OCI-LY3 (cell line): ENCODE measurements at regions not wholly inside any gene's neighbourhood (a gene's known extent, or its start where the extent isn't known, plus 50 kb on each side); places are given as distances from the start of the nearest gene placed in this dataset.
"Not testable (repeated sequence)": the region's sequence is repeated elsewhere in the genome, so short reads cannot be mapped to it uniquely, and the experiment has no call there.

Experiments
- H2AFZ ChIP-seq: fragments of 200-600, 300-600 bp; shearing (Covaris generic); 2 replicates; pipeline ENCODE4 v1.6.0; 2014; ENCODE audit warnings: antibody characterized with exemption, low read depth, low read length
- H3K27ac ChIP-seq: fragments of 200-600, 300-600 bp; sonication (generic); 2 replicates; pipeline ENCODE4 v1.5.1; 2014; ENCODE audit warnings: mild to moderate bottlenecking, low read length, moderate library complexity, mixed read lengths
- H3K27me3 ChIP-seq: fragments of 200-600, 300-600 bp; sonication (generic); 2 replicates; pipeline ENCODE4 v1.6.1; 2014; ENCODE audit warnings: low read depth, low read length, mixed read lengths
- H3K36me3 ChIP-seq: fragments of 200-600, 300-600 bp; sonication (generic); replicated peaks from 2 replicates; pipeline ENCODE3; 2014; ENCODE audit warnings: low read depth, low read length, mixed read lengths
- H3K4me1 ChIP-seq: fragments of 300-600, 200-600 bp; sonication (generic); 2 replicates; pipeline ENCODE4 v1.6.1; 2014; ENCODE audit warnings: low read length, mixed read lengths
- H3K4me2 ChIP-seq: fragments of 200-600, 300-600 bp; sonication (generic); 2 replicates; pipeline ENCODE4 v1.6.1; 2014; ENCODE audit warnings: low read length, mixed read lengths
- H3K4me3 ChIP-seq: fragments of 300-600, 200-600 bp; sonication (generic); 2 replicates; pipeline ENCODE4 v1.5.1; 2014; ENCODE audit warnings: antibody characterized with exemption, mild to moderate bottlenecking, low read length, moderate library complexity
- H3K79me2 ChIP-seq: fragments of 300-600, 200-600 bp; shearing (Covaris generic); 2 replicates; pipeline ENCODE4 v1.6.1; 2014; ENCODE audit warnings: mild to moderate bottlenecking, low read length, mixed read lengths
- H3K9ac ChIP-seq: fragments of 300-600, 200-600 bp; shearing (Covaris generic); 2 replicates; pipeline ENCODE4 v1.6.0; 2014; ENCODE audit warnings: mild to moderate bottlenecking, low read length, moderate library complexity
- H3K9me3 ChIP-seq: fragments of 200-600, 300-600 bp; shearing (Covaris generic); 2 replicates; pipeline ENCODE4 v1.6.1; 2014; ENCODE audit warnings: low read length, mixed read lengths; ENCODE audit not compliant: insufficient read depth
- H4K20me1 ChIP-seq: fragments of 200-600, 300-600 bp; sonication (generic); 2 replicates; pipeline ENCODE4 v1.6.1; 2016; ENCODE audit warnings: low read length, mixed read lengths; ENCODE audit not compliant: insufficient read depth
- EZH2phosphoT487 ChIP-seq: fragments of 200-600 bp; shearing (Covaris generic); IDR thresholded peaks from 2 replicates; pipeline ENCODE4 v1.6.1; 2018; ENCODE audit warnings: antibody characterized with exemption, mixed run types, low read depth
- TF ChIP-seq, protein P1 (sequence below): fragments of 200-600, 300-600 bp; sonication (generic); IDR thresholded peaks from 2 replicates; pipeline ENCODE4 v1.5.1; 2014; ENCODE audit warnings: antibody characterized with exemption, low read length, low read depth

DNA sequence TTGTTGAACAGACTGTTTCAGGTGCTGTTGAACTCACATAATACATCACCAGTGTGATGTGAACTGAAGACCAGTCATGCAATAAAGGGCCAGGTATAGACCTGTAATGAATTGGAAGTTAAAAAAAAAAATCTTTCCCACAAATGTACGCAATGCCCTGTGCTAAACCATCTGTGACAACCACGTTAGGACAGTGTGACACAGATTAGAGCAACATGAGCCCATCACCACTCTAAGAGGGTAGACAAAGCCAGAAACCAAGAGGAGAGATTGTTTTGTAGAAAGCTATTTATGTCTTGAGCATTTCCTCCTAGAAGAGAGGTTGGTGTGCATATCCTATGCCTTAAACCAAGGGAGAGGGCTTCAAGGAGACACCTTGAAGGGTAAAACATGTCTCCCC, 77.0 kb upstream of the BEND6 start:
- Histone ChIP-seq H4K20me1 (no peaks in the 10 kb centered on the region), H3K4me3 (no peak overlapping the region), H2AFZ (no peak overlapping the region), H3K4me2 (no peak overlapping the region), H3K79me2 (no peaks in the 10 kb centered on the region), H3K9ac (no peak overlapping the region), H3K9me3 (no peaks in the 10 kb centered on the region), H3K27ac (no peak overlapping the region), H3K27me3 (no peaks in the 10 kb centered on the region), H3K4me1 (no peaks in the 10 kb centered on the region), H3K36me3 (no peaks in the 10 kb centered on the region)
- TF ChIP-seq, protein P1, sequence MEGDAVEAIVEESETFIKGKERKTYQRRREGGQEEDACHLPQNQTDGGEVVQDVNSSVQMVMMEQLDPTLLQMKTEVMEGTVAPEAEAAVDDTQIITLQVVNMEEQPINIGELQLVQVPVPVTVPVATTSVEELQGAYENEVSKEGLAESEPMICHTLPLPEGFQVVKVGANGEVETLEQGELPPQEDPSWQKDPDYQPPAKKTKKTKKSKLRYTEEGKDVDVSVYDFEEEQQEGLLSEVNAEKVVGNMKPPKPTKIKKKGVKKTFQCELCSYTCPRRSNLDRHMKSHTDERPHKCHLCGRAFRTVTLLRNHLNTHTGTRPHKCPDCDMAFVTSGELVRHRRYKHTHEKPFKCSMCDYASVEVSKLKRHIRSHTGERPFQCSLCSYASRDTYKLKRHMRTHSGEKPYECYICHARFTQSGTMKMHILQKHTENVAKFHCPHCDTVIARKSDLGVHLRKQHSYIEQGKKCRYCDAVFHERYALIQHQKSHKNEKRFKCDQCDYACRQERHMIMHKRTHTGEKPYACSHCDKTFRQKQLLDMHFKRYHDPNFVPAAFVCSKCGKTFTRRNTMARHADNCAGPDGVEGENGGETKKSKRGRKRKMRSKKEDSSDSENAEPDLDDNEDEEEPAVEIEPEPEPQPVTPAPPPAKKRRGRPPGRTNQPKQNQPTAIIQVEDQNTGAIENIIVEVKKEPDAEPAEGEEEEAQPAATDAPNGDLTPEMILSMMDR: no peak
- TF ChIP-seq EZH2phosphoT487: no peak

DNA sequence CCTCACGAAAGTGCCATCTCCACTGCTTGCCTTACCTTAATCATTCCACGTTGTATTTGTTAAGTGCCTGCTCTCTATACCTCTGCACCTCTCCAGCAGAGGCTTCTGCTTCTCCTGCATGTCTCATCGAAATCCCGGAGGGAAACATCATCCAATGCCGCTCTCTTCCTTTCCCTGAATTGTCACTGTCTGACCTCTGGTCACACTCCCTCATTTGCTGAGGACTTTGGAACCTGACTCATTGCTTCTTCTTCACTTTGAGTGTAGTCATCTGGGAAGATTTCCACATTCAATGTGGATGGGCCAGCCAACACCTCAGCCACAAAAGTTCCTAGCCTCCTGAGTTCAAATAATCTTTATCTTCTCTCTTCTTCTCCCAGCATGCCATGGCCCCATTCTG, 78.9 kb upstream of the BEND6 start:
- no peak overlapping the region for H3K4me2 ChIP-seq

DNA sequence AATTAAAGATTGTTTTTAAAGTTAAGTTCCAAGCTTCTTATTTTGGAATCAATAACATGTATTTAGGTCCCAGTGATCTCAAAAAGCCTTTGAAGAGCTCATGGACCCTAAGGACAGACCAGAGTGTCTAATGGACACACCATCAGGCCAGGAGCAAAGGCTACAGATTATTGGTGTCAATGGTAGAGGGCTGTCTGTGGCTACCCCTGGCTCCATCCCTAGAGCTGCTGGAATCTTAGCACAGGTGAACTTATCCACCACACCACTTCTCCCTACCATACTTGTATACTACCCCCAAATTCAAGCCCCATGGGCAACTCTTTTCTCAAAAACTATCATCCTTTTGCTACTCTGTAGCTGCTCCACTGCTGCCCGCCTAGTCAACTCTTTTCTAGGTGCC, 79.4 kb upstream of the BEND6 start:
- no peak overlapping the region for H3K4me3 ChIP-seq
- no peaks in the 10 kb centered on the region for H4K20me1 ChIP-seq
- no peaks in the 10 kb centered on the region for H3K79me2 ChIP-seq
- no peak overlapping the region for H2AFZ ChIP-seq
- no peak for TF ChIP-seq EZH2phosphoT487
- TF ChIP-seq, protein P1: no peak
- H3K36me3 ChIP-seq: no peaks in the 10 kb centered on the region
- no peaks in the 10 kb centered on the region for H3K4me1 ChIP-seq
- no peaks in the 10 kb centered on the region for H3K9me3 ChIP-seq
- no peak overlapping the region for H3K9ac ChIP-seq
- H3K4me2 ChIP-seq: no peak overlapping the region
- no peak overlapping the region for H3K27ac ChIP-seq
- no peaks in the 10 kb centered on the region for H3K27me3 ChIP-seq

More for the DNA sequence above, 78.9 kb upstream of the BEND6 start:
- H2AFZ ChIP-seq: no peak overlapping the region
- no peaks in the 10 kb centered on the region for H3K36me3 ChIP-seq
- H3K4me3 ChIP-seq: no peak overlapping the region
- no peak for TF ChIP-seq EZH2phosphoT487
- TF ChIP-seq, protein P1: no peak
- H3K4me1 ChIP-seq: no peaks in the 10 kb centered on the region
- no peaks in the 10 kb centered on the region for H3K9me3 ChIP-seq
- H4K20me1 ChIP-seq: no peaks in the 10 kb centered on the region
- H3K79me2 ChIP-seq: no peaks in the 10 kb centered on the region
- no peaks in the 10 kb centered on the region for H3K27me3 ChIP-seq
- no peak overlapping the region for H3K27ac ChIP-seq
- no peak overlapping the region for H3K9ac ChIP-seq

DNA sequence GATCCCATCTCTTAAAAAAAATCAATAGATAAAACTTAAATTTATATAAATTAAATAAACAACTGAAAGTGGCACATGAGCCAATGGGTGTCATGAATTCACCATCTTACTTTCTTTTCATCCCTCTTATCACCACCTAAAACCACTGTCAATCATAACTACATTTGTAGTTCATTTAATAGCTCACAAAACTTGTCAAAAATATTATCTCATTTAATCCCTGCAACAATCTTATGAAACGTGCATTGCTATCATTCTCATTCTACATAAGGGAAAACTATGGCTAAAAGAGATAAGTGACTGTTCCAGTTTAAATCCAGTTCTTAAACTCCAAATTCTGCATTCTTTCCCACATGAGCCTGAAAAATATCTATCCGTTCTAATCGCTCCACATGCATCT, 80.6 kb upstream of the BEND6 start:
- H3K4me3 ChIP-seq: no peak overlapping the region
- H3K27me3 ChIP-seq: no peaks in the 10 kb centered on the region
- H3K36me3 ChIP-seq: no peaks in the 10 kb centered on the region
- H2AFZ ChIP-seq: no peak overlapping the region
- H3K4me1 ChIP-seq: peaks cover under 1% of the 10 kb centered on the region; the same call in 1 of the 2 replicates
- H4K20me1 ChIP-seq: no peaks in the 10 kb centered on the region
- TF ChIP-seq EZH2phosphoT487: no peak
- TF ChIP-seq, protein P1: no peak
- no peak overlapping the region for H3K4me2 ChIP-seq
- H3K79me2 ChIP-seq: no peaks in the 10 kb centered on the region
- H3K9me3 ChIP-seq: no peaks in the 10 kb centered on the region
- H3K27ac ChIP-seq: no peak overlapping the region
- H3K9ac ChIP-seq: no peak overlapping the region

DNA sequence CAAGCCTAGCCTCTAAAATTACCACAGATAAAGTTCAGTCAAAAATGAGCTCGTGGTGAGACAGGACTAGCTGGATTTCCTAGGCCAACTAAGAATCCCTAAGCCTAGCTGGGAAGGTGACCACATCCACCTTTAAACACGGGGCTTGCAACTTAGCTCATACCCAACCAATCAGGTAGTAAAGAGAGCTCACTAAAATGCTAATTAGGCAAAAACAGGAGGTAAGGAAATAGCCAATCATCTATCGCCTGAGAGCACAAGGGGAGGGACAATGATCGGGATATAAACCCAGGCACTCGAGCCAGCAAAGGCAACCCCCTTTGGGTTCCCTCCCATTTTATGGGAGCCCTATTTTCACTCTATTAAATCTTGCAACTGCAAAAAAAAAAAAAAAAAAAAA, 84.9 kb upstream of the BEND6 start:
- H3K36me3 ChIP-seq, H3K4me2 ChIP-seq, H4K20me1 ChIP-seq, H3K27me3 ChIP-seq, H3K27ac ChIP-seq, H3K9ac ChIP-seq, H2AFZ ChIP-seq, H3K79me2 ChIP-seq, H3K9me3 ChIP-seq, H3K4me3 ChIP-seq: not testable (repeated sequence)
- peaks cover 37% of the 10 kb centered on the region for H3K4me1 ChIP-seq
